Esophagus muscularis mucosa (tissue), 4 donors: ENCODE measurements at regions not wholly inside any gene's neighbourhood (a gene's known extent, or its start where the extent isn't known, plus 50 kb on each side); places are given as distances from the start of the nearest gene placed in this dataset.

Source experiments
- CTCF ChIP-seq, 3 experiments: fragments of 200-600 bp in 2 of 3; fragments of 450-650 bp in 1 of 3; sonication (generic) in 2 of 3; IDR thresholded peaks; one replicate each; pipeline ENCODE4 v1.5.1; 2017 to 2019; ENCODE audit warnings: antibody characterized with exemption in 3 of 3, mild to moderate bottlenecking in 2 of 3, moderate library complexity in 1 of 3
- EP300 ChIP-seq: sonication (generic); formaldehyde crosslinking; IDR thresholded peaks from one replicate; pipeline ENCODE4 v1.6.1; 2017; ENCODE audit warnings: antibody characterized with exemption
- POLR2A ChIP-seq: fragments of 450-650 bp; IDR thresholded peaks from one replicate; pipeline ENCODE4 v1.6.1; 2017; ENCODE audit warnings: antibody characterized with exemption, moderate library complexity, mild to moderate bottlenecking, low read depth
- POLR2AphosphoS5 ChIP-seq, 2 donors: sonication (generic); formaldehyde crosslinking; IDR thresholded peaks; one replicate each; pipeline ENCODE4 v1.6.1; 2017; ENCODE audit warnings: antibody characterized with exemption in 2 of 2

GRCh38 chrX:35625714-35626113, 172.4 kb upstream of the MAGEB16 start:
- no peak for TF ChIP-seq CTCF (IDR thresholded peaks at IDR 0.05)
- no peak for TF ChIP-seq EP300
- no peak for TF ChIP-seq POLR2A
- no peak for TF ChIP-seq POLR2AphosphoS5 (IDR thresholded peaks at IDR 0.05)
